Transverse colon (tissue), 4 donors: ENCODE measurements at regions not wholly inside any gene's neighbourhood (a gene's known extent, or its start where the extent isn't known, plus 50 kb on each side); places are given as distances from the start of the nearest gene placed in this dataset.

Source experiments
- CTCF ChIP-seq, 5 experiments: fragments of 200-600 bp in 3 of 5; fragments of 450-650 bp in 2 of 5; sonication (generic) in 3 of 5; IDR thresholded peaks; 1 replicate in 2 of 5; 2 replicates in 3 of 5; pipeline ENCODE4 v1.5.1; 2016 to 2017; ENCODE audit warnings: antibody characterized with exemption in 5 of 5, inconsistent platforms in 3 of 5, mild to moderate bottlenecking in 2 of 5, moderate library complexity in 1 of 5
- POLR2A ChIP-seq: fragments of 450-650 bp; IDR thresholded peaks from one replicate; pipeline ENCODE4 v1.6.1; 2016; ENCODE audit warnings: antibody characterized with exemption, mild to moderate bottlenecking, moderate library complexity
- POLR2AphosphoS5 ChIP-seq, 3 donors: sonication (generic); formaldehyde crosslinking; IDR thresholded peaks; one replicate each; pipeline ENCODE4 v1.6.1; 2016; ENCODE audit warnings: antibody characterized with exemption in 3 of 3

GRCh38 chr16:26374279-26374925, 682.6 kb downstream of the HS3ST4 start:
- TF ChIP-seq CTCF (IDR thresholded peaks at IDR 0.05) (no peak), POLR2A (no peak), POLR2AphosphoS5 (IDR thresholded peaks at IDR 0.05) (no peak)
